ENCODE measurements at regions not wholly inside any gene's neighbourhood (a gene's known extent, or its start where the extent isn't known, plus 50 kb on each side); places are given as distances from the start of the nearest gene placed in this dataset.

GRCh38 chr3:104323226-104323625, 1043.5 kb upstream of the ALCAM start:
- Histone ChIP-seq H3K14ac (ENCODE audit: insufficient read depth, low read length) (no peak overlapping the region), H3K27me3 (ENCODE audit: insufficient read depth, low read length) (no peaks in the 10 kb centered on the region), H2AFZ (ENCODE audit: low read length) (no peak overlapping the region), H3T11ph (ENCODE audit: low read length) (no peak overlapping the region), H3K9ac (ENCODE audit: extremely low read depth, insufficient read length, low read length) (no peak overlapping the region), H3K79me2 (ENCODE audit: insufficient read depth, low read length) (no peaks in the 10 kb centered on the region), H3K27ac (ENCODE audit: insufficient read length, low read depth, low read length) (no peak overlapping the region), H4K5ac (ENCODE audit: insufficient read length, low read depth, low read length) (no peak overlapping the region), H3K9me3 (ENCODE audit: control insufficient read depth, low read depth, low read length) (no peaks in the 10 kb centered on the region), H3K4me1 (ENCODE audit: insufficient read depth, low read length) (no peaks in the 10 kb centered on the region), H3K56ac (ENCODE audit: insufficient read length, low read depth, low read length) (no peak overlapping the region), H4K20me1 (ENCODE audit: control insufficient read depth, insufficient read depth, insufficient read length) (no peaks in the 10 kb centered on the region), H4K8ac (replicated peaks; ENCODE audit: insufficient read length, low read depth, low read length) (no peak overlapping the region), H3K4ac (ENCODE audit: low read depth, low read length) (no peak overlapping the region), H2BK12ac (ENCODE audit: insufficient read length, low read depth, low read length) (no peak overlapping the region), H2BK15ac (ENCODE audit: low read depth, low read length) (no peak overlapping the region), H3K79me1 (ENCODE audit: insufficient read depth, low read depth, low read length, poor library complexity, severe bottlenecking) (no peaks in the 10 kb centered on the region), H3K4me2 (ENCODE audit: insufficient read depth, insufficient read length, low read length) (no peak overlapping the region), H4K91ac (ENCODE audit: insufficient read length, low read depth, low read length) (no peak overlapping the region), H3K23me2 (ENCODE audit: insufficient read length, low read depth, low read length, poor library complexity, severe bottlenecking) (no peaks in the 10 kb centered on the region), H2AK5ac (ENCODE audit: insufficient read length, low read length) (no peak overlapping the region), H3K18ac (ENCODE audit: insufficient read length, low read depth, low read length) (peak overlapping the region; percentile 30), H3K23ac (ENCODE audit: insufficient read length, low read depth, low read length) (no peak overlapping the region), H2BK120ac (ENCODE audit: low read depth, low read length, poor library complexity, severe bottlenecking) (no peak overlapping the region), H2BK20ac (ENCODE audit: low read depth, low read length, poor library complexity, severe bottlenecking) (no peak overlapping the region), H2BK5ac (ENCODE audit: insufficient read length, low read length) (no peak overlapping the region)
- Mint-ChIP-seq H3K27ac (peak overlapping the region; percentile 56 to 77 (median 61); a peak in 4 of 7 replicates), H3K36me3 (ENCODE audit: insufficient read depth in 1 of 3, low read depth in 3 of 3) (peaks cover 25 to 54% (median 35%) of the 10 kb centered on the region in 3 experiments), H3K9me3 (peaks cover 42 to 56% of the 10 kb centered on the region in 2 experiments), H3K4me1 (peaks cover 14 to 15% of the 10 kb centered on the region in 2 experiments), H3K27me3 (ENCODE audit: low read depth) (no peaks in the 10 kb centered on the region), H3K4me3 (no peak overlapping the region)
- WGBS (ENCODE audit: extremely low coverage, insufficient read length, low lambda C conversion rate), result no CpG with 5 or more reads among the region's 2 CpGs
- DNase-seq, result no peak
- no peak for TF ChIP-seq CTCF (conservative IDR thresholded peaks at IDR 0.05)
